Activated CD4-positive, alpha-beta memory T cell treated with anti-CD3 and anti-CD28 coated beads, Interleukin-2, amount 10 ng/mL, durations not matched to agents 7 days and 5 days (primary cell): ENCODE measurements at regions not wholly inside any gene's neighbourhood (a gene's known extent, or its start where the extent isn't known, plus 50 kb on each side); places are given as distances from the start of the nearest gene placed in this dataset.

Experiments
- CTCF ChIA-PET: fragments of 350-600 bp; sonication (Branson Sonifier 250); formaldehyde crosslinking; loops from one replicate; lab custom pipeline; 2021; ENCODE audit warnings: antibody characterized with exemption, inconsistent platforms; lab: Charles Lee
- POLR2A ChIA-PET: fragments of 350-600 bp; sonication (Branson Sonifier 250); formaldehyde crosslinking; loops from one replicate; lab custom pipeline; 2021; ENCODE audit warnings: antibody characterized with exemption; lab: Charles Lee
- DNase-seq: peaks from one replicate; pipeline ENCODE4 v3.0.0-alpha.2; 2020
- H3K27ac Mint-ChIP-seq: one replicate; pipeline ENCODE4 v1.8.0; 2021; ENCODE audit warnings: mild to moderate bottlenecking, mixed read lengths
- H3K27me3 Mint-ChIP-seq: one replicate; pipeline ENCODE4 v1.8.0; 2021; ENCODE audit warnings: mixed read lengths
- H3K36me3 Mint-ChIP-seq: one replicate; pipeline ENCODE4 v1.8.0; 2021; ENCODE audit warnings: low read depth, mixed read lengths
- H3K4me1 Mint-ChIP-seq: one replicate; pipeline ENCODE4 v1.8.0; 2021; ENCODE audit warnings: mixed read lengths
- H3K4me3 Mint-ChIP-seq: one replicate; pipeline ENCODE4 v1.8.0; 2021; ENCODE audit warnings: mild to moderate bottlenecking, mixed read lengths
- H3K9me3 Mint-ChIP-seq: one replicate; pipeline ENCODE4 v1.8.0; 2021; ENCODE audit warnings: mixed read lengths

DNA sequence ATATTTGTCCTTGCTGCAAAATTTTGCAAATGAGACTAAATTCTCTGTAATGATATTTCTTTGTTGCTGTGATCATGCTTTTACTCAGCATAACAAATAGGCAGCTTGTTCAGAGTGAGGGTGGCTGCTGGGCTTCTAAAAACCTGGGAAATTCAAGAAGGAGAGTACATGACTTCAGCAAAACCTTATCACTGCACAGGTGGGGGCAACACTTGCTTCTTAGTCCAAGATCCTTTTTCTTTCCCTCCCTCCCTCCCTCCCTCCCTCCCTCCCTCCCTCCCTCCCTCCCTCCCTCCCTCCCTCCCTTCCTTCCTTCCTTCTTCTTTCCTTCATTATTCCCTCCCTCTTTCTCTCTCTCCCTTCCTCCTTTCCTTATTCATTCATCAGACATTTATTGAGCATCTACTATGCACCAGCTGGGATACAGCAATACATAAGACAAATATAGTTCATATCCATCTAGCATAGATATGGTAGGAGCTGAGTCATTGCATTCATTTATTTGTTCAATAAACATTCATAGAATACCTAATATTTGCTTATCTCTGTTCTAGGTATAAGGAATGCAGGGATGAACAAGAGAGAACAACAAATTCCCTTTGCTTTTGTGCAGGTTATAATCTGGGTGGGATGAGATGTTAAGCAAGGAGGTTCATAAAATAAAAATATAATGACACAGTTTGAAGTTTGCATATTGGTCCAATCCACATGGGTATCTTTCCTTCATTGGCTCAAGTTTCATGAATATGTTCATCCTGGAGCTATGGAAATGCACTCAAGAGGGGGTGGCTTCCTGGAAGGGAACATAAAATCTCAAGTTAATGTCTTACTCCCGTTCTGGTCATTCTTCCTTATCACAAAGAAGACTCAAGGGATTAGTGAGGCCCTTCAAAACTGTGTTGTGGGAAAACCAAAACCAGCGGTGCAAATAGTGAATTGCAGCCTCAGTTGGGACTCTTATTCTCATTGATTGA, 210.7 kb downstream of the PDCD6IP start:
- Mint-ChIP-seq H3K36me3 (no peaks in the 10 kb centered on the region), H3K4me3 (no peak overlapping the region), H3K9me3 (no peaks in the 10 kb centered on the region), H3K27ac (no peak overlapping the region), H3K4me1 (no peaks in the 10 kb centered on the region), H3K27me3 (no peaks in the 10 kb centered on the region)
- DNase-seq, result no peak
- POLR2A ChIA-PET, result no interaction called here
- CTCF ChIA-PET, result no interaction called here

- ChIA-PET POLR2A (no interaction called here), CTCF (no interaction called here)
Measured at GRCh38 chr3:34011171-34012101, 213.0 kb downstream of the PDCD6IP start.

GRCh38 chr3:34012102-34012461, 213.7 kb downstream of the PDCD6IP start:
- CTCF ChIA-PET, result no interaction called here
- H3K36me3 Mint-ChIP-seq, result no peaks in the 10 kb centered on the region
- no peak overlapping the region for H3K27ac Mint-ChIP-seq
- H3K4me1 Mint-ChIP-seq, result peaks cover 6% of the 10 kb centered on the region
- H3K27me3 Mint-ChIP-seq, result no peaks in the 10 kb centered on the region
- no peak for DNase-seq
- H3K9me3 Mint-ChIP-seq, result no peaks in the 10 kb centered on the region
- POLR2A ChIA-PET, result no interaction called here
- H3K4me3 Mint-ChIP-seq, result no peak overlapping the region

More at GRCh38 chr3:34011171-34012101, 213.0 kb downstream of the PDCD6IP start:
- Mint-ChIP-seq H3K4me3 (no peak overlapping the region), H3K9me3 (no peaks in the 10 kb centered on the region), H3K36me3 (no peaks in the 10 kb centered on the region), H3K27me3 (no peaks in the 10 kb centered on the region), H3K27ac (no peak overlapping the region), H3K4me1 (no peaks in the 10 kb centered on the region)
- no peak for DNase-seq

DNA sequence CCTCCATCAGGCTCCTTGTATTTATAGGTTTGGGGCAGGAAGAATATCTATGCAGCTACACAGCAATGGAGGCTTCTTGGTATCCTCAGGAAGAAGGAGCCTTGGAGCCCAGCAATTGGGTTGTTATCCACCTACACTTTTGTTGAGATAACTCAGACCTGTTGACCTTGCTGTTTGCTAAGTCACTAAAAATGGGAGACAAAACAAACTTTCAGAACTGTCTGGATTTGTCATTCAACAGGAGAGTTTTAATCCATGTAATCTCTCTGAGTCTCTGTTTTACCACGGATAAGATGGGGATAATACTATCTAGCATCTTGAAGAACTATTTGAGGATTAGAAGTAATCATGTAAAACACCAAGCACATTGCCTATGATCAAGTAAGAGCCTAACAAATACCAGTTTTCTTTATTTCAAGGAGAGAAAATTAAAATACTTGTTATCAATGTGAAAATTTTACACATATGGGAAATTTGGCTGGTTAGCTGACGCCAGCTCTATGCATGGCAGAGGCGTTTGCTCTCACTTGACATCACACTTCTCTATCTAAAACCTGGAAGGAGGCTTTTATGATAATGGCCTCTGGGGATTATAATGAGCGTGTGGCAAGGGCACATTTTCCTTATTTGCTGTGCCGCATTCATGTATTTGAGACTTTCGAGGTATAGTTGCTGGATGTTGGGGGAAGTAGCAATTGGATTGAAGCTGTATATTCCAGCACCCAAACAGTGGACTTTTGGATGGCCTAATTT, 215.6 kb downstream of the PDCD6IP start:
- ChIA-PET CTCF (no interaction called here), POLR2A (no interaction called here)
- H3K9me3 Mint-ChIP-seq, result no peaks in the 10 kb centered on the region
- no peak overlapping the region for H3K27ac Mint-ChIP-seq
- no peaks in the 10 kb centered on the region for H3K36me3 Mint-ChIP-seq
- H3K4me1 Mint-ChIP-seq, result peaks cover 19% of the 10 kb centered on the region
- peaks cover 5% of the 10 kb centered on the region for H3K27me3 Mint-ChIP-seq
- DNase-seq, result no peak
- H3K4me3 Mint-ChIP-seq, result no peak overlapping the region

DNA sequence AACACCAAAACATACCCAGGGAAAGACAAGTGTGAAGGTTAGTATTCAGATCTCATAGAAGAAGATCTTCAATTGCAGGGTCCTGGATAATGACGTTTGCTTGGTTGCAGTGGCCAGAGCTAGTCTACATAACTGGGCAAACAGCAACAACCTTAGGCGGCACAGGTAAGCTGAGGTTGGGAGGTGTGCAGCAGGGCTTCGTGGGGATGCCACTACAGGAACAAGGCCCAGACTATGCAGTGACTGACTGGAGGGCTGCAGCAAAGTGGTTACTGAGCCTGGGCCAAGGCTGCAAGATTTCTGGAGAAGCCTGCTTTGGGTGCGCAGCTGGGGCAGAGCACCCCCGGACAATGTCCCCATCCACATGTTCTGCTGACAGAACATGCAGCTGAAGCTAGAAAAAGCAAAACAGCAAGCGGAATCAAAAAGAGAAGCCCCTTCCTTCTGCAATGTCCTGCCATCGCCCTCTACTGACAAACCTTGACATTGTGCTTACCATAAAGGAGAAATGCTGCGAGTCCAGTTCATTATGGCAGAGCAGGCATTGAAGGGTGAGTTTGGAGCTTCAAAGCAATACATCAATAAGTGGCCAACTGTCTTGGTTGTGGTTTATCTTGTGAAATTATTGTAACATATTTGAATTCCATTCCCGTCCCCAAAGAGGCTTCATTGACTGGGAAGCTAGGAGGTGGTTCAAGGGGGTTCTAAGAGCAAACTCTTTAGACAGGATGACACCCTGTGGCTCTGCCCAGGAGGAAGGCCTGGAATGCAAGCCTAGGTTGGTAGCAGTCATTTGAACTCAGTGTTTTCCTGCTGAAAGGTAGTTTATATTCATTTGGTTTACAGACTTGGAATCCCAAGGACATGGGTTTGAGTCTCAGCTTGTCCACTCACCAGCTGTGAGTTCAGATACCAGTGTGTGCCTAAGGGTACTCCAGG, 217.0 kb downstream of the PDCD6IP start:
- CTCF ChIA-PET, result interaction anchor here (1.0 to 2.6 kb wide), 3 partner anchors 100 to 133 kb away, joined by 3 to 8 read pairs (median 3); no protein-coding TSS in a partner anchor
- Mint-ChIP-seq H3K9me3 (no peaks in the 10 kb centered on the region), H3K27me3 (peaks cover 13% of the 10 kb centered on the region), H3K36me3 (no peaks in the 10 kb centered on the region), H3K4me1 (peaks cover 21% of the 10 kb centered on the region), H3K27ac (no peak overlapping the region), H3K4me3 (no peak overlapping the region)
- POLR2A ChIA-PET, result no interaction called here
- no peak for DNase-seq

GRCh38 chr3:34016925-34017587, 218.6 kb downstream of the PDCD6IP start:
- ChIA-PET CTCF (interaction anchor here (0.5 to 2.6 kb wide), 2 partner anchors 101 to 301 kb away, joined by 3 to 8 read pairs; no protein-coding TSS in a partner anchor), POLR2A (no interaction called here)
- H3K4me3 Mint-ChIP-seq, result no peak overlapping the region
- no peaks in the 10 kb centered on the region for H3K36me3 Mint-ChIP-seq
- H3K9me3 Mint-ChIP-seq, result no peaks in the 10 kb centered on the region
- peaks cover 21% of the 10 kb centered on the region for H3K4me1 Mint-ChIP-seq
- H3K27ac Mint-ChIP-seq, result peak overlapping the region; percentile 72
- peaks cover 17% of the 10 kb centered on the region for H3K27me3 Mint-ChIP-seq
- peak; percentile 43 for DNase-seq

DNA sequence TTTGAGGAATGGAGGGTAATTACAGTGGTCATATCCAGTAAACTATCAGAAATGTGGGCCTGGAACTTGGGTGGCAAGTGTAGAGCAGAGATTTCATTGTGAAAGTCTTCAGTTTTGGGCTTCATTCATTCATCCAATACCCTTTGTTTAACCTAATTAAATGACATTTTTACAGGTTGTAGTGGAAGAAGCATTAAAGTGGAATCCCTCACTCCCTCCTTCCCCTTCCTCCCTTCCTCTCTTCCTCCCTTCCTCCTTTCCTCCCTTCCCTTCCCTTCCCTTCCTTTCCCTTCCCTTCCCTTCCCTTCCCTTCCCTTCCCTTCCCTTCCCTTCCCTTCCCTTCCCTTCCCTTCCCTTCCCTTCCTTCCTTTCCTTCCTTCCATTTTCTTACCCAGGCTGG, 219.3 kb downstream of the PDCD6IP start:
- POLR2A ChIA-PET, result no interaction called here
- Mint-ChIP-seq H3K27me3 (peaks cover 17% of the 10 kb centered on the region), H3K27ac (peak overlapping the region; percentile 37), H3K4me3 (no peak overlapping the region), H3K9me3 (no peaks in the 10 kb centered on the region), H3K4me1 (peaks cover 21% of the 10 kb centered on the region), H3K36me3 (no peaks in the 10 kb centered on the region)
- CTCF ChIA-PET, result no interaction called here
- DNase-seq, result no peak

DNA sequence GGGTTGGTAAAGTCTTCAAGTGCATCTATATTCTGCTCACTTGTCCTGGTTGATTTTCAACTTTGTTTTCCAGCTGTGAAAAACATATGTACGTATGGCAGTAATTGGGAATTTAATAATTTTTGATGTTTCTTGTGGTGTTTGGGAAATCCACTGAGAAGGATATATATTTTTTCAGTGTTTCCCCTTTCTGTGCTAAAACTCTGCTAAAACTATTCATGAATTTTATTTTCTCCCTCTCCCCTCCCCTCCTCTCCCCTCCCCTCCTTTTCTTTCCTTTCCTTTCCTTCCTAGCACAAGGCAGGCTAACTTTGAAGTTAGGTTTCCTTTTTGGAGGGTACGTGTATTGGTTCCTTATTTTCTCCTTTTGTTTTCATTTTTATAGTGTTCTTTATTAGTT, 220.7 kb downstream of the PDCD6IP start:
- H3K36me3 Mint-ChIP-seq, result no peaks in the 10 kb centered on the region

GRCh38 chr3:34020170-34020569, 221.7 kb downstream of the PDCD6IP start:
- Mint-ChIP-seq H3K36me3 (no peaks in the 10 kb centered on the region), H3K9me3 (no peaks in the 10 kb centered on the region), H3K4me1 (peaks cover 21% of the 10 kb centered on the region), H3K4me3 (no peak overlapping the region), H3K27me3 (peaks cover 17% of the 10 kb centered on the region), H3K27ac (no peak overlapping the region)
- POLR2A ChIA-PET, result no interaction called here
- CTCF ChIA-PET, result no interaction called here
- DNase-seq, result no peak

More for the DNA sequence above, 220.7 kb downstream of the PDCD6IP start:
- Mint-ChIP-seq H3K27ac (no peak overlapping the region), H3K4me3 (no peak overlapping the region), H3K4me1 (peaks cover 21% of the 10 kb centered on the region), H3K27me3 (peaks cover 17% of the 10 kb centered on the region), H3K9me3 (no peaks in the 10 kb centered on the region)
- POLR2A ChIA-PET, result no interaction called here
- CTCF ChIA-PET, result no interaction called here
- no peak for DNase-seq

DNA sequence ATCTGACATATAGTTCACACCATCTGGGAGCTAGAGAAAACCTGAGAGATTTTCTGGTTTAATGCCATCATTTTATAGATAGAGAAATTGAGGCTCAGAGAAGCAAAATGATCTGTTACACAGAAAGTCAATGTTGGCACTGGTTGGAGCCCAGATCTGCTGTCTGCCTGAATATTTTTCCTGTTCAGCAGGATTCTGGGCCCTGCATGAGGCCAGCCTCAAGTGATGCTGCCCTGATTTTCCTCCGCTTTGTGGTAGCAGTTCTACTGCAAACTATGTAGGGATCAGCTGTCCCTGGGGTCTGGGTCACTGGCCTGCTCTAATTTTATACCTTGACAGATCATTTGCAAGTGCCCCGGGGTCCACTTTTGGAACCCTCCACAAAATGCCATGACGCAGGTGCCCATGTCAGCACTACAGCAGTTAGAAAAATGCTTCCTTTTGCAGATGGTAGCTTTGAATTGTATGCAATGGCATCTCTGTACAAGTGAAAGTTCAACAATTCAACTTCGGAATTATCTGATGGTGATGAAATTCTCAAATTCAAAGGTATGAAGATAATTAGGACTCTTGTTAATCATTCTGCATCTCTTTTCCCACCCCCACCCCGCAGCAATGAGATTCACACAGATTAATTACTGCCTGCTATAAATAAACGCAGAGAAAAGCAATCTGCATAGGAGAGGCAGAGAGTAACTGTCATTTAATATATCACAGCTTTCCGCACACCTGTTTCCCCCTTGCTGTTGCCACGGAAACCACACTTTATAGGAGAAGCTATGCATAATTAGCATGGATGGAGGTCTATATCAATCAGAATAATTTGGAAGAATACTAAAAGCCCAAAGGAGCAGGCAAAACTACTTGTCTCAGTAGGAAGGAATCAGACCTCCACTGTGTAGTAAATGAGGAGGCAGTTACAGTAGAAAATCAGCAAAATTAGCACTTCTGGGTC, 222.6 kb downstream of the PDCD6IP start:
- ChIA-PET POLR2A (no interaction called here), CTCF (no interaction called here)
- DNase-seq, result no peak
- Mint-ChIP-seq H3K9me3 (no peaks in the 10 kb centered on the region), H3K27ac (no peak overlapping the region), H3K4me1 (peaks cover 21% of the 10 kb centered on the region), H3K36me3 (no peaks in the 10 kb centered on the region), H3K4me3 (no peak overlapping the region), H3K27me3 (peaks cover 17% of the 10 kb centered on the region)

DNA sequence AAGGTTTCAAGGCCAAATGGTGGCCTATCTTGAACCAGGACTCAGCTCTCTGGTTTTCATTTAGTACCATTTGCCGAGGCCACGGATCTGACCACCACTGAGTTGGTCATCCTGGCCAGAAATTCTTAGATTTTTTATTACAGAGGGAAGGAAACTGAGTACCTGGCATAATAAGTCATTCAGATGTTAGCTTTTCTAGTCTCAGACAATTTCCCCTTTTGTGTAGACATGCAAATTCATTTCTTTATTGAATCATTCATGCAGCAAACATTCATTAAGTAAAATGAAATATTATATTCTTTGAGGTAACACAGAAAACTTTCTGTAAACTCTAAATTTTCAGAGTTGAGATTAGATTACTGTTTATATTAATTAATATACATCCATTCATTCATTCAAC, 223.7 kb downstream of the PDCD6IP start:
- Mint-ChIP-seq H3K27me3 (peaks cover 17% of the 10 kb centered on the region), H3K4me3 (no peak overlapping the region), H3K36me3 (no peaks in the 10 kb centered on the region), H3K4me1 (peaks cover 14% of the 10 kb centered on the region), H3K27ac (no peak overlapping the region), H3K9me3 (no peaks in the 10 kb centered on the region)
- ChIA-PET CTCF (no interaction called here), POLR2A (no interaction called here)
- no peak for DNase-seq
